T-cell (primary cell): ENCODE measurements at regions not wholly inside any gene's neighbourhood (a gene's known extent, or its start where the extent isn't known, plus 50 kb on each side); places are given as distances from the start of the nearest gene placed in this dataset.
"Not testable (repeated sequence)": the region's sequence is repeated elsewhere in the genome, so short reads cannot be mapped to it uniquely, and the experiment has no call there.

ENCODE experiments used
- ATAC-seq, 4 experiments: fragments of 200-7000 bp in 3 of 4; fragments of 150-1000 bp in 1 of 4; cut with Tn5 transposase; replicated peaks in 1 of 4; 1 replicate in 3 of 4; 2 replicates in 1 of 4; pipeline ENCODE4 v1.10.0; 2021; ENCODE audit warnings: moderate library complexity in 3 of 4, mild to moderate bottlenecking in 2 of 4, moderate number of reproducible peaks in 1 of 4
- CTCF ChIA-PET, 2 donors: fragments of 300-600 bp; sonication (Branson Sonifier 250); formaldehyde crosslinking; loops; one replicate each; lab custom pipeline; 2022; ENCODE audit warnings: antibody characterized with exemption in 2 of 2; lab: Charles Lee
- POLR2A ChIA-PET, 2 donors: fragments of 300-600 bp; sonication (Branson Sonifier 250); formaldehyde crosslinking; loops; one replicate each; lab custom pipeline; 2022; ENCODE audit warnings: antibody characterized with exemption in 2 of 2; lab: Charles Lee
- DNase-seq, 35 experiments: peaks; one replicate each; pipeline versions ENCODE4 v3.0.0 to v3.0.0-alpha.2; 2013 to 2023
- H3K27ac ChIP-seq: one replicate; pipeline ENCODE4 v1.5.1; 2013; ENCODE audit warnings: low read length
- H3K27me3 ChIP-seq, 2 experiments: replicated peaks in 1 of 2; 1 replicate in 1 of 2; 2 replicates in 1 of 2; pipeline versions ENCODE4 v1.6.1 to v1.7.0; 2013; ENCODE audit warnings: low read length in 1 of 2, mixed read lengths in 1 of 2; ENCODE audit not compliant: control insufficient read depth in 2 of 2, insufficient read depth in 2 of 2; ENCODE audit errors: extremely low read depth in 1 of 2
- H3K36me3 ChIP-seq, 2 donors: 1 replicate in 1 of 2; 2 replicates in 1 of 2; pipeline versions ENCODE4 v1.6.1 to v1.7.0; 2013; ENCODE audit warnings: low read length in 1 of 2; ENCODE audit not compliant: control insufficient read depth in 2 of 2, insufficient read depth in 1 of 2; ENCODE audit errors: extremely low read depth in 1 of 2
- H3K4me1 ChIP-seq, 2 experiments: 1 replicate in 1 of 2; 2 replicates in 1 of 2; pipeline versions ENCODE4 v1.6.1 to v1.7.0; 2013; ENCODE audit warnings: low read length in 2 of 2, mixed read lengths in 1 of 2; ENCODE audit not compliant: insufficient read depth in 2 of 2, control insufficient read depth in 1 of 2; ENCODE audit errors: extremely low read depth in 1 of 2
- H3K4me3 ChIP-seq, 2 donors: 1 replicate in 1 of 2; 2 replicates in 1 of 2; pipeline versions ENCODE4 v1.5.1 to v1.7.0; 2013; ENCODE audit warnings: mild to moderate bottlenecking in 2 of 2, low read length in 1 of 2, moderate library complexity in 1 of 2; ENCODE audit not compliant: control insufficient read depth in 1 of 2; ENCODE audit errors: extremely low read depth in 1 of 2
- H3K9me3 ChIP-seq: 2 replicates; pipeline ENCODE4 v1.7.0; 2013
- H3K27ac Mint-ChIP-seq, 2 donors: one replicate each; pipeline ENCODE4 v1.8.0; 2020 to 2021; ENCODE audit warnings: mild to moderate bottlenecking in 2 of 2, mixed read lengths in 2 of 2
- H3K27me3 Mint-ChIP-seq, 2 donors: one replicate each; pipeline ENCODE4 v1.8.0; 2021 to 2022; ENCODE audit warnings: mixed read lengths in 2 of 2
- H3K36me3 Mint-ChIP-seq: one replicate; pipeline ENCODE4 v1.8.0; 2021; ENCODE audit warnings: mixed read lengths
- H3K4me1 Mint-ChIP-seq, 3 donors: one replicate each; pipeline ENCODE4 v1.8.0; 2020 to 2022; ENCODE audit warnings: mixed read lengths in 3 of 3, mild to moderate bottlenecking in 1 of 3
- H3K4me3 Mint-ChIP-seq, 3 donors: one replicate each; pipeline ENCODE4 v1.8.0; 2020 to 2022; ENCODE audit warnings: mild to moderate bottlenecking in 3 of 3, mixed read lengths in 3 of 3, moderate library complexity in 3 of 3
- H3K9me3 Mint-ChIP-seq, 3 donors: one replicate each; pipeline ENCODE4 v1.8.0; 2020 to 2022; ENCODE audit warnings: mixed read lengths in 3 of 3
- WGBS: methylation state at CpG from one replicate; pipeline ENCODE4 v1.1.5; 2013; ENCODE audit warnings: missing lambda C conversion rate; ENCODE audit not compliant: insufficient coverage; 5-methylcytosine and 5-hydroxymethylcytosine counted together

DNA sequence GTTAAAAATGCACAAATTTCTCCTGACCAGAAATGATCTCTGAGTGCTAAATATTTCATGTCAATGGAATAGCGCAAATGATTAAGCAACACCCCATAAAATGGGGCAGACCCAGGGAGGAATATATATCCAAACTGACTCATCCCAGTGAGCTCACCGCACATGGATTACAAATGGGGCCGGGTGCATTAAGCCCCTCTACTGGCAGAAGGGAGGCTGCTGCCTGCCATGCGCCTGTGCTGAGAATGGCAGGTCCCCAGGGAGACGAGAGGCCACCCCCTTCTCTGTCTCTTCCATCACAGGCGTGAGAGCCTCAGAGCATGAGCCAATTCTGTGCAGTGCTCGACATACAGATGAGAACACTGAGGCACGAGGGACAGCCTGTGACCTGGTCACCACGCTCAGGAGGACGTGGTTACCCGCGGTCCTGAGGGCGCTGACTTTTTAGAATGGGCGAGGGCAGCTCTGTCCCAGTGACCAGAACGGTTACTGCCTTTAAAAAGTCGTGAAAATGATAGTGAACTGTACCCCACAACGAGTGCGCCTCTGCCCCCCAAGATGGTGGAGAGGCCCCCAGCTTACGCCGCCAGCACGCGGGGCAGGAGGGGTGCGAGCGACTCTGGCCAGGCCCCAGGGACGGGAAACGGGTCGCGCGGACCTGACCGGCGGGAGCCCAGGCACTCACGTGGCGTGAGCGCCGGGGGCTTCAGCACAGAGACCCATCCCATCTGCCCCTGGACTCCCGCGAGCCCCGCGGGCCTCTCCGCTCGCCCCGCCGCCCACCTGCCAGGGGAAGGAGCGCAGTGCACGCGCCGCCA is 130.2 kb upstream of the ALDH3B2 start:
- H3K27ac ChIP-seq, ATAC-seq, POLR2A ChIA-PET, H3K9me3 Mint-ChIP-seq, H3K9me3 ChIP-seq, H3K27me3 Mint-ChIP-seq, CTCF ChIA-PET, H3K27me3 ChIP-seq, H3K36me3 Mint-ChIP-seq, H3K36me3 ChIP-seq: not testable (repeated sequence)
- H3K4me1 ChIP-seq = peaks cover 0 to 12% of the 10 kb centered on the region in 2 experiments
- Mint-ChIP-seq H3K4me3 (peak overlapping the region; percentile 87 to 88 (median 87)), H3K4me1 (peaks cover 12 to 20% (median 14%) of the 10 kb centered on the region in 3 donors), H3K27ac (peak overlapping the region; percentile 46 to 98)
- peak in 6 of 35 experiments; percentile 3 to 30 (median 8) for DNase-seq
- under 1% methylated on average over 41 of the region's 47 CpGs for WGBS
- peak overlapping the region; percentile 47 to 50 for H3K4me3 ChIP-seq

DNA sequence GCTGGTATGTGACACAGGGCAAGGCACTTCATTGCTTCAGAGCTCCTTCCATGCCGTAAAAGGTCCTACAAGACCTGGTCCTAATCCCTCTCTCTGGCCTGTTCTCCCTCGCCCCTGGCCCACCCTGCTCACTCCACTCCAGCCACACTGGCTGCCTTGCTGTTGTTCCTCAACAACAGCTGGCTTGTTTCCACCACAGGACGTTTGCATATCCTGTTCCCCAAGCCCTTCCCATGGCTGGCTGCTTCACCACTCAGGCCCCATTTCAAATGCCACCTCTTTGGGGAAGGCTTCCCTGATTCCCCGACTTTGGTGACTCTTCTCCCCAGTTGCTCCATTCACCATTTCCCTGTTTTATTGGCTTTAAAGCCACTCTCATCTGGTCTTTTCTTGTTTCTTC is 129.1 kb upstream of the ALDH3B2 start:
- H3K36me3 ChIP-seq, POLR2A ChIA-PET, CTCF ChIA-PET, H3K27me3 Mint-ChIP-seq, H3K27ac ChIP-seq, H3K9me3 ChIP-seq, H3K4me3 ChIP-seq, ATAC-seq, H3K9me3 Mint-ChIP-seq, DNase-seq, H3K27me3 ChIP-seq, H3K36me3 Mint-ChIP-seq: not testable (repeated sequence)
- H3K27ac Mint-ChIP-seq = peak overlapping the region in 1 of 2 donors; percentile 15
- 79% methylated on average over 3 of the region's 4 CpGs for WGBS
- H3K4me1 ChIP-seq = peaks cover 0 to 12% of the 10 kb centered on the region in 2 experiments
- H3K4me3 Mint-ChIP-seq = peak overlapping the region in 1 of 3 donors; percentile 56
- peaks cover 12 to 20% (median 14%) of the 10 kb centered on the region in 3 donors for H3K4me1 Mint-ChIP-seq

DNA sequence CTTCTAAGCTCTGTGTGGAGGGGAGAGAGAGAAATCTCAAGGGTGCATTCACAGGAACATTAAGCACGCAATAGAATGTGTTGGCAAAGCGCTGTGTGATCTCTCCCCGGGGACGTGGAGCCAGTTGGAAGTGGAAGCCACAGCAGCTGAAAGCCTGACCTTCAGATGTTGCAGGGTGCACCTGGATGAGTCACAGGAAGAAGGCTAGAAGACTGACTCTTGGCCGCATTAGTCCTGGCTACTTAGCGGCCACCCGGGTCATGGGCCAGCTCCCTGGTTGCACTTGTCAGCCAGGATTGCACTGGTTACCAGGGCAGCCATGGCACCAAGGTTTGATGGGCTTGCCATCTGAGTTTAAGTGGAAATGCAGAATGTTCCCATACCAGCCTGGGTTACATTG is 128.6 kb upstream of the ALDH3B2 start:
- H3K27ac Mint-ChIP-seq = not testable (repeated sequence)
- WGBS = 71% methylated on average over 7 of the region's 7 CpGs

DNA sequence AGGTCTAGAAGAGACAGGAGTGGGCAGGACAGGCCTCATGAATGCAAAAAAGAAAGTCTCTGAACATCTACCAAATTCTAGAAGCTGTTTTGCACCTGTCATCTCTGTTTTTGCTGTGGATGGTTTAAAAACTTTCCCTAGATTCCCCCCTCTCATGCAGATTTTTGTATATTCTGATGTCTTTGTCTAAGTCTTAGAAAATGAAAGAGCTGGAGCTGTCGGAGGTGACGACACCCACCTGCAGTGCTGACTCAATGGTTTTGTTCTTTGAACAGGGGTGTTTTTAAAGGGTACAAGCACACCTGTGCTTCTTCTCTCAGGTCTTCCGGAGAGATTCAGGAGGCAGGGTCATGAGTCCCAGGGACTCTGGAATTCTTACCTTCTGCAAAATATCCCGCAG is 128.2 kb upstream of the ALDH3B2 start:
- Mint-ChIP-seq H3K4me1 (peaks cover 12 to 20% (median 14%) of the 10 kb centered on the region in 3 donors), H3K27ac (peak overlapping the region in 1 of 2 donors; percentile 6)
- H3K9me3 ChIP-seq, H3K9me3 Mint-ChIP-seq, H3K27ac ChIP-seq, POLR2A ChIA-PET, H3K4me3 ChIP-seq, H3K27me3 Mint-ChIP-seq, ATAC-seq, H3K27me3 ChIP-seq, H3K4me3 Mint-ChIP-seq, DNase-seq, CTCF ChIA-PET, H3K36me3 Mint-ChIP-seq, H3K36me3 ChIP-seq: not testable (repeated sequence)
- no CpG with 5 or more reads among the region's 4 CpGs for WGBS
- peaks cover 0 to 12% of the 10 kb centered on the region in 2 experiments for H3K4me1 ChIP-seq

More for the DNA sequence above, 128.6 kb upstream of the ALDH3B2 start:
- DNase-seq, H3K9me3 ChIP-seq, POLR2A ChIA-PET, H3K36me3 Mint-ChIP-seq, H3K27me3 ChIP-seq, H3K27ac ChIP-seq, H3K9me3 Mint-ChIP-seq, H3K36me3 ChIP-seq, H3K27me3 Mint-ChIP-seq, ATAC-seq, H3K4me3 ChIP-seq, CTCF ChIA-PET: not testable (repeated sequence)
- H3K4me1 ChIP-seq = peaks cover 0 to 12% of the 10 kb centered on the region in 2 experiments
- H3K4me1 Mint-ChIP-seq = peaks cover 12 to 20% (median 14%) of the 10 kb centered on the region in 3 donors
- H3K4me3 Mint-ChIP-seq = peak overlapping the region in 1 of 3 donors; percentile 56

DNA sequence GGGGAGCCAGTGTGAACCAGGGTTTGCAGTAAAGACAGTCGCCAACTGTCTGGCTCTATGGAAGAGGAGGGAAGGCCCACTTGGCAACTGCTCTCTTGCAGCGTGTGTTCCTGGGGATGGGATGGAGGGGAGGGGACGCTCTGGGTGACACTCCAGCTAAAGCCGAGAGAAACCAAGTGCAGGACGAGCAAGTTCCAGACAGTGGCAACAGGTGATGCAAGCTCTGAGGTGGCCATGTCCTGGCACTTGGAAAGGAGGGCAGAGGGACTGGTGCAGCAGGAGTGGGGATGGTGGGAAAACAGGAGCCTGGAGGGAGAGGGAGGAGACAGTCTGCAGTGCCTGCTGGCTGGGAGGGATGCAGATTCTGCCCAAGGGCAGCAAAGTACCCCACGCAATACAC is 127.0 kb upstream of the ALDH3B2 start:
- H3K27ac ChIP-seq, H3K9me3 Mint-ChIP-seq, H3K4me3 ChIP-seq, H3K36me3 Mint-ChIP-seq, H3K27ac Mint-ChIP-seq, H3K27me3 ChIP-seq, DNase-seq, H3K27me3 Mint-ChIP-seq, POLR2A ChIA-PET, H3K4me3 Mint-ChIP-seq, H3K9me3 ChIP-seq, H3K36me3 ChIP-seq, CTCF ChIA-PET, ATAC-seq, H3K4me1 ChIP-seq: not testable (repeated sequence)
- 100% methylated on average over 5 of the region's 6 CpGs for WGBS
- H3K4me1 Mint-ChIP-seq = peaks cover 8 to 14% (median 10%) of the 10 kb centered on the region in 3 donors

DNA sequence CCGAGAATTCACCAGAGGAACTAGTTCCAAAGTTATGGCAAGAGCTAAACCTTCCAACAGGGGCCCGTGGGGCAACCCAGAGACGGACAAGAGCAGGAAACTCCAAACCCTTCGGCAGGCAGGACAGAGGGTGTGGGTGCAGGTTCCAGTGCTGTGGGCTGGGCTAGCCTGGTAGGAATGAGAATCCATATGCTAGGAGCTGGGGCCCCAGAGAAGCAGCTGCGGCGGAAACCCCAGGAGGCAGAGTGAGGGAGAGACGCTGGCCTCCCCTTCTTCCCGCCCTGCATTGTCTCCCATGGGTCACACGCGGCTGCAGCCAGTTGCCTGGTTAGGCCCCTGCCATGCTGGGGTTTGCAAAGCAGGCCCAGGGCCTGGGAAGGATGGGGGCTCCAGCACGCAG is 126.2 kb upstream of the ALDH3B2 start:
- POLR2A ChIA-PET, H3K36me3 Mint-ChIP-seq, H3K9me3 ChIP-seq, ATAC-seq, H3K9me3 Mint-ChIP-seq, DNase-seq, H3K4me3 Mint-ChIP-seq, H3K27ac Mint-ChIP-seq, H3K4me3 ChIP-seq, H3K27me3 Mint-ChIP-seq, H3K27ac ChIP-seq, CTCF ChIA-PET, H3K4me1 ChIP-seq, H3K36me3 ChIP-seq, H3K27me3 ChIP-seq: not testable (repeated sequence)
- peaks cover 6 to 12% (median 8%) of the 10 kb centered on the region in 3 donors for H3K4me1 Mint-ChIP-seq
- 96% methylated on average over 10 of the region's 11 CpGs for WGBS
